NCI-H2171 (cell line): ENCODE measurements at regions not wholly inside any gene's neighbourhood (a gene's known extent, or its start where the extent isn't known, plus 50 kb on each side); places are given as distances from the start of the nearest gene placed in this dataset.

Experiments
- DNase-seq: peaks from one replicate; lab custom pipeline; 2025; lab: John Stamatoyannopoulos, UW

GRCh38 chr2:118279005-118279404 is 190.7 kb downstream of the INSIG2 start:
- DNase-seq = no peak

DNA sequence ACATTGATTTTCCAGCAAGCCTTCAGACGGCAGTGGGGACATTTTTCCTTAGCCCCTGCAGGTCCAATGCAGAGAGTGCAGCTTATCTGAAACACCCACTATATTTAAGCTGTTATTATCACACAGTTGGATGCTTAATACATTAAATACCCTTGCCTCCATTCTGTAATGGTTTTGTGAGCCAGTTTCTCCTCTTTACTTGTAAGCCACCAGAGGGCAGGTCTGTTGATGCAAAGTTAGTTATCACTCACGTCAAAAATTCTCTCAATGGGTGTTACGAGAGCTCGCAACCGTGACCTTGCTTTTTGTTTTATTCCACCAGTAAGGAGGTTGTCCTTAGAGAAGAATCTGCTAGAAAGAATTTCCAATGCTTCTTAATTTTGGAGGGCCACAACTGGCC is 189.8 kb downstream of the INSIG2 start:
- no peak for DNase-seq

DNA sequence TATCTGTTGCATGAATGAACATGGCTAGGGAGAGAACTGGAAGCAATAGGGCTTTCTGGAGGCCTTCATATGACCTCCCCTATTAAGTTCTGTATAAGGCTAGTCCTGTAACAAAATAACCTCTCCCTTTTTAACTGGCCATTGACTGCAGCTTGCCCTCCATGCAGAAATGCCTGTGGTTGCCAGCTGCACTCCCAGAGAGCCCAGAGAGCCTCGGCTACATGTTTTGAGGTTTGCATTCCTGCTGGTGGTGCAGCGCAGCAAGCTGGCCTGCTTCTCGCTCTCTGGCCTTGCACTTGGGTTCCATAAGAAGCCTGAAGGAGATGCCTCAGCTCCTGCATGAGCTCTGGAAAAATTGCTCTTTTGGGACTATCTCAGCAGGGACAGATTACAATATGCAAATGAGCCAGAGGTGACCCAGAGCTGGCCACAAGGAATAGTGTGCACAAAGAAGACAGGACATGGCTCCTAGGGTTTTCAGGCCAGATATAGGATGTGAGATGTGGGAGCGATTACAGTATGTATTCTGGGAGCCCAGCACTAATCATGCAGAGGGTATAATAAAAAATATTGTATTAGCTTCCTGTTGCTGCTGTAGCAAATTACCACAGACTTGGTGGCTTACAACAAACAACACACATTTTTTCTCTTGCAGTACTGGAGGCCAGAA is 186.7 kb downstream of the INSIG2 start:
- no peak for DNase-seq

DNA sequence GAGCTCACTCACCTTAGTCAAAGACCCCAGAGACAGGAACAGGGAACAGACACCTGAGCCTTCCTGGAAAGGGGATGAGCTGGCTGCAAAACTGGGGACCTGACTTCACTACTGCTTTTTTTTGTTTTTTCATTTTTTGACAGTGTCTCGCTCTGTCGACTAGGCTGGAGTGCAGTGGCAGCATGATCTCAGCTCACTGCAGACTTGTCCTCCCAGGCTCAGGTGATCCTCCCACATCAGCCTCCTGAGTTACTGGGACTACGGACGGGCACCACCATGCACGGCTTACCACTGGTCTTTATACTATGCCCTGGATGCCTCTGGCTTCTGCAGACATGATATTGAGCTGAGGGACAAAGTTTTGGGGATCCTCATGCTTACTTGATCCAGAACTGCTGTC is 184.1 kb downstream of the INSIG2 start:
- DNase-seq = no peak

- no peak for DNase-seq
These were observed 181.3 kb downstream of the INSIG2 start for GRCh38 chr2:118269408-118270051.

GRCh38 chr2:118268268-118268667 is 180.0 kb downstream of the INSIG2 start:
- DNase-seq = no peak

GRCh38 chr2:118265873-118266455 is 177.7 kb downstream of the INSIG2 start:
- DNase-seq = no peak

DNA sequence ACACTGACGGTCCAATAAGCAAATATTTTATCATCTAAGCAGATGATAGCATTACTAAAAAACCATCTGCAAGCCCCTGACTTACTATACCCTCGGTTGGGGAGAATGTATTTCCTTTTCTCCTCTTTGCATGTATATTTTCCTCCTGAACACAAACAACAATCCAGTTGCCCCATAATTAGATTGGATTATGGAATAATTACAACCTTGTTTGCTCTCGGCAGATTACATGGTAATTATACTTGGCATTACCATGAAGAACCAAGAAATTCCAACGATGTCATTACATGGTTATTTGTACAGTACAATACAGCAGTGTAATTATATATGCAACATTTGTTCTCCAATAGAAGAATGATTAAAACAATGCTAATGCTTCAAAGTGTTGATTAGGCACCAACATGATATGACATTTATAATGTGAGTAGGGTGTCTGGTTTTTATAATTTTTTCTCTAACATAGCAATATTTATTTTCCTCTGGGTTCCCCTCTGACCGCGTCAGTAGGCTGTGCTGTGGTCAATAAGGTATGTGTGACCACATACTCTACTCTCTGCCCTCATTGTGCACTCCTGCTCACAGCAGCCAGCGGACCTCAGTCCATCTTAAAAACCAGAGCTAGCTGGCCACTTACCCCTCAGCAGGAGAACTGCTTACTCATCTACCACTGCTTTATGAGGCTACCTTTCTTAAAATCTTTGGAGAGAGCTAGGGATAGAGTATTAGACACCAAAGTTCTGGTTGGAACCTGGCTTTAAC is 176.1 kb downstream of the INSIG2 start:
- DNase-seq = no peak

DNA sequence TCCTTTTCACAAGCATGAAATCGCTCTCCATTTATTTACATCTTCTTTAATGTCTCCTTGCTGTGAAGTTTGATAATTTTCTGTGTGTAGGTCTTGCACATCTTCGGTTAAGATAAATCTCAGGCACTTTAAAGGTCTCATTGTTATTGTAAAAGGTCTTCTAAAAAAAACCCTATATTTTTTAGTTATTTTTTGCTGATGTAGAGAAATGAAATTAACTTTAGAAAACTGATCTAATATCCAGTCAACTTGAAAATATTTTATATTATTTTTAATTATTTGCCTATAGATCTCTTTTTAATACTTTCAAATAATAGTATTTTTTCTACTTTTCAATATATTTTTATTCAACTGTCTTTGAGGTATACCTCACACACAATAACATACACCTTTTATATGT is 169.4 kb downstream of the INSIG2 start:
- no peak for DNase-seq

GRCh38 chr2:118255771-118256372 is 167.6 kb downstream of the INSIG2 start:
- no peak for DNase-seq

- no peak for DNase-seq
These were observed 167.0 kb downstream of the INSIG2 start for GRCh38 chr2:118255301-118255700.

DNA sequence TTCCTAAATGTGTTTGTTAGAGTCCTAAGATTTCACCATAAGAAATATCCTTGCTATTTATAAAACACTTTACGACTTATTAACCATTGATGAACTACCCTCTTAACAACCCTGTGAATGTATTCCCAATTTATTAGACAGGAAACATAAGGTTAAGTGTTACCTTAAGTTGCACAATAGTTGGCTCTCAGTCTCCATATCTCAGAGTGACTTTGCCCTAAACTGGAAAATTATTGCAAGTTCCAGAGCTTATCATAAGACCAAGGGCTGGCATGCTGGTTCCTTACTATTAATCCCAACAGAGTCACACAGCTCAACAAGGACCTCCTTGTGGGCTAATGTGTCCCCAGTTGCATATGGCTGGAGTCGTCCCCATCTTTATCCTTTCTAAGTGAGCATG is 165.8 kb downstream of the INSIG2 start:
- no peak for DNase-seq

- no peak for DNase-seq
These were observed 163.2 kb downstream of the INSIG2 start for GRCh38 chr2:118251427-118251826.

GRCh38 chr2:118250463-118250862 is 162.2 kb downstream of the INSIG2 start:
- no peak for DNase-seq

DNA sequence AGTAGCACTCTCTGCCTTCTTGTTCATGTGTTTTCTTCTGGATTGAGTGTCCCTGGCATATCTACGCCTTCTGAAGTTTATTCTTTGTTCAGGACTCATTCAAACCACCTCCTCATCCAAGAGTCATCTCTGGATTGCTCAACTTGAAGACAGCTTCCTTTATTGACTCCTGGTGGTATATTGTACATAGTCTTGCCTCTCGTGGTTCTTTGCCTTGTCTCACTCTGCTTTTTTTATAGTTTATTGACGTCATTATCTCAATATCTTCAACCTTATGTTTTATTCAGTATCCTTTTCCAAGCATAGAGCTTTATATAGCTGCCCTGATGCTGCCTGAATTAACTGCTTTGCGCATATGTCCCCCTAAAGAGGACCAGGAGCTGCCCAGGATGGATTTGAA is 161.7 kb downstream of the INSIG2 start:
- DNase-seq = no peak

DNA sequence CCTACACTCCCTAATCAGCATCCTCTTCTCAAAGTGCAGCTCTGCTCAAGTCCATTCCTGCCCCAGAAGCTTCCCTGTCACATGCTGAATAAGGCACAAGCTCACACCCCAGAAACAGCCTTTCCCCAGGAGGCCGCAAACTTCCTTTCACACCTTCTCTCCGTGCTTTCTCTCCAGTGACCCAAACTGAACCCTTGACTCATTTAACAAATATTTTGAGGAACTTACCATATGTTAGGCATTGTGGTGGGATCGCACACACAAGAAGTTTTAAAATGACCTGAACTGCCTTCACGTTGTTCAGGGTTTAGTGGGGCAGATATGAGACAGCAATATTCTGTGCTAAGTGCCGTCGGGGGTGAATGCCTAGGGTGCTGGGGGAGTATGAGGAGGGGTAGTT is 161.3 kb downstream of the INSIG2 start:
- DNase-seq = no peak

DNA sequence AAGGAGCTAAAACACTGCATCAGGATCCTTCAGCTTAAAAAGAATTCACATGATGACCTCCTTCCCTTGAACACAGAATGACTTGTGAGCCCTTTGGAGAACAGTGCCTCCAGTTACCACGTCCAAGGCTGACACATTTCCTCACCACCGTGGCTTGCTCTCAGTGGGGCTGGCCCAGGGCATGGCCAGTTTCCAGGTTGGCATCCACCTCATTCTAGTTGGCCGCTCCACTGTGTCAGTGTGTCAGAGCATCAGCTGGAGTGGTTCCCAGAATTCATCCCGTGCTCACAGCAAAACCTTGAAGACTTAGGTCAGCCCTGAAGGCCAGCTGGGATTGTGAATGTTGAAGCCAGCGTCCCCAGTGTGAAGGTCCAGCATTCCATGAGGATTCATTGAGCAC is 158.5 kb downstream of the INSIG2 start:
- no peak for DNase-seq

DNA sequence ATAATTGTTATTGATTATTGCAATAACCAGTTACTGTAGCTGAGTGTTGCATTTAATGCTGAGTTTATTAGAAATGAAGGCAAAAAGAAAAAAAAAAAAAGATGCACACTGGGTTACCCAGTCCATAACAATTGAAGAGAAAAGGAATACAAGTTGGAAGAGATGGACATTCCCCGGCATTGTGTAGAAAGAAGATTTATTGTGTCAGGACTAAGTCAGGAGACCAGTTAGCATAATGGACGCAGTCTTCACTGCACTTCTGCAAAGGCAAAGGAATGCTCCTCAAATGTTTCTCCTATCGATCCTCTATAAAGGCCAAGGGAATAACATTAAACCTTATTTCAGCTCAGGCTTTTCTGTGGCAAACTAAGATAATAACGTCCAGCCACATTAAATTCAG is 157.8 kb downstream of the INSIG2 start:
- DNase-seq = no peak

GRCh38 chr2:118244686-118245085 is 156.4 kb downstream of the INSIG2 start:
- DNase-seq = no peak

DNA sequence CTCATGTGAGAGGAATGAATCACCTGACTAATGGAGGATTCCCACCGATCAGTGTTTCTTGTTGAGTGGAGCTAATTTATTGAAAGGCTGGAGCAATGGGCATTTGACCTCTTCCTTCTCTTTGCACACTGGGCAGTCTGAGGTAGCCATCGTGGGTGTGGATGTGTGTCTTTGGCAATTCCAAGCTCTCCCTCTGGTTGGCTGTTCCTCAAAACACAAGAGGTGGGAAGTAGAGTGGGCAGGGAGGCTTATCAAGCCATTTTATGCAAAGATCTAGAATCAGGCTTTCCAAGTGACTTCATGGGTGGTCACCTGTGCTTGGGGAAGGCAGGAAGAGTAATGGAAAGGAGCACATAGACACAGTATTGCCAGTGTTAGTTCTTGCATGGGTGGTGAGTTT is 154.8 kb downstream of the INSIG2 start:
- DNase-seq = no peak

DNA sequence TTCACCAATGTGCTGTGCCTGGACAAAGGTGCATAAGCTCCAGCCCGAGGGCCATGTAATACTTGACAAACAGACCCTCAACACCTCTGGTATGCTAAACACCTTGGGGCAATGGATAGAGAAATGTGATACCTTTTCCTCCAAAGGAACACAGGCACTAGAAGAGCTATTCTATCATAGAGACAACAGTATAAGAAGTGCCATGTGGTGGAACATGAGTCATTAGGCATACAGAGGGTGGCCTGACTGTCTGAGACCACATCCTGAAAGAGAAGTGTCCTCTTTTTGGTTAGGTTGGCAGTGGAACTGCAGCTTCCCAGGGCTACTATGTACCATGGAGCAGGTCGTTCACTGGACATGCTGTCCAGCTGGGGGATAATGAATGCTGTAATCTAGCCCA is 153.9 kb downstream of the INSIG2 start:
- no peak for DNase-seq

DNA sequence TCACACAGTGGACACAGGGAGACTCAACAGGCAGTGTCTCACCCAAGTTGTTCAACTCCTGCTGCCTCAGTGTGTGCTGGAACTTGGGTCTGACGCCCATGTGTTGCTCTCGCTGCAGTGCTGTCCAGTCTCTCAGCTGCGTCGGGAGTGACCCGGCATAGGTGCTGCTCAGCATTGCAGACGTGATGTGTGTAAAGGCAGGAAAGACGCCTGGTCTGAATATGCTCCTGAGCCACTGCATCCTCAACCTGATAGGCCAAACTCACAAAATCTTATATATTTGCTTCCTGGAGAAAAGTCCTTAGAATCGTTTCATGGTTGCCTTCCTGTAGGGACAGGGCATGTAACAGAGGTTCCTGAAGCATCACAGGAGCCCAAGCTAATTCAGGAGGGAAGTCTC is 152.9 kb downstream of the INSIG2 start:
- no peak for DNase-seq

DNA sequence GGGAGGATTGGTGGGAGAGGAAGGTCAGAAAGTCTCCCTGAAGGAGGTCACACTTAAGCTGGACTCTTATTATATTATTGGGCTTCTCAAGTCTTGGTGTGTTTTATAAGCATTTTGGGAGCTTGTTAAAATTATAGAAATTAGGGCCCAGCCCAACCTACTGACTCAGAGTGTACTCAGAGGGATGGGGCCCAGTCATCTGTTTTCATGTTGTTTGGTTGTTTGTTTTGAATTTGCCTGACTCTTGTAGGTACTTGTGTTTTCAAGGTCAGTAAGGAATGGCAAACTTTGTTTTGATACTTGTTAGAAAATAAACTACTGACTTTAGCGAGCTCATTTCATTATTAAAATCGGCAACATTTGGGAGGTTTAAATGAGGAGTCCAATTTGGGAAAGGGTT is 152.0 kb downstream of the INSIG2 start:
- DNase-seq = no peak
